ENCODE measurements at regions not wholly inside any gene's neighbourhood (a gene's known extent, or its start where the extent isn't known, plus 50 kb on each side); places are given as distances from the start of the nearest gene placed in this dataset.

GRCh38 chr17:5714993-5715392 lies 130.7 kb upstream of the NLRP1 start:
- no TSS peak for BruUV-seq (replicated peaks)
- H2AFZ ChIP-seq, result no peak overlapping the region
- no peak overlapping the region for H3K4me3 ChIP-seq
- POLR2A ChIA-PET (ENCODE audit: unreplicated experiment), result no interaction called here
- no peaks in the 10 kb centered on the region for H3F3A ChIP-seq (ENCODE audit: insufficient read depth, low read depth)
- no peak for DNase-seq
- H3K4me2 ChIP-seq, result no peak overlapping the region
- no peaks in the 10 kb centered on the region for H3K9me2 ChIP-seq (ENCODE audit: insufficient read depth)
- H4K20me1 ChIP-seq (ENCODE audit: insufficient read depth), result no peaks in the 10 kb centered on the region
- H3K4me1 ChIP-seq (replicated peaks; ENCODE audit: insufficient read depth), result 0 out of 2 replicates have a peak, but pooled peaks cover 11% of the 10 kb centered on the region
- CTCF ChIA-PET, result no interaction called here
- H3K9me3 ChIP-seq (ENCODE audit: insufficient read depth, low read depth), result peaks cover 4% of the 10 kb centered on the region; the same call in 1 of the 2 replicates
- no peaks in the 10 kb centered on the region for H3K79me2 ChIP-seq (ENCODE audit: low read depth)
- no peak overlapping the region for H3K27ac ChIP-seq
- H3K27me3 ChIP-seq (ENCODE audit: insufficient read depth, low read depth), result peaks cover 71% of the 10 kb centered on the region
- intact Hi-C loops (cut with micrococcal nuclease; ENCODE audit: unreplicated experiment), result no loop called here
- no peaks in the 10 kb centered on the region for H3K36me3 ChIP-seq (ENCODE audit: low read depth)
- no peak for TF ChIP-seq CTCF (conservative IDR thresholded peaks at IDR 0.05)
- TF ChIP-seq EZH2 (IDR thresholded peaks at IDR 0.05; ENCODE audit: low read depth), result no peak

- H3K79me2 ChIP-seq (ENCODE audit: low read depth), result no peaks in the 10 kb centered on the region
- no peaks in the 10 kb centered on the region for H3F3A ChIP-seq (ENCODE audit: insufficient read depth, low read depth)
- H3K9me2 ChIP-seq (ENCODE audit: insufficient read depth), result no peaks in the 10 kb centered on the region
- no peak overlapping the region for H3K4me2 ChIP-seq
- intact Hi-C loops (cut with micrococcal nuclease; ENCODE audit: unreplicated experiment), result no loop called here
- no peak overlapping the region for H3K27ac ChIP-seq
- ChIA-PET CTCF (no interaction called here), POLR2A (ENCODE audit: unreplicated experiment) (no interaction called here)
- TF ChIP-seq EZH2 (IDR thresholded peaks at IDR 0.05; ENCODE audit: low read depth), result no peak
- TF ChIP-seq CTCF (conservative IDR thresholded peaks at IDR 0.05), result no peak
- H3K4me1 ChIP-seq (replicated peaks; ENCODE audit: insufficient read depth), result 0 out of 2 replicates have a peak, but pooled peaks cover 11% of the 10 kb centered on the region
- no peak overlapping the region for H2AFZ ChIP-seq
- H3K9me3 ChIP-seq (ENCODE audit: insufficient read depth, low read depth), result peaks cover 4% of the 10 kb centered on the region; the same call in 1 of the 2 replicates
- H3K27me3 ChIP-seq (ENCODE audit: insufficient read depth, low read depth), result peaks cover 66% of the 10 kb centered on the region
- no peaks in the 10 kb centered on the region for H4K20me1 ChIP-seq (ENCODE audit: insufficient read depth)
- no peak for DNase-seq
- no TSS peak for BruUV-seq (replicated peaks)
- H3K4me3 ChIP-seq, result no peak overlapping the region
- no peaks in the 10 kb centered on the region for H3K36me3 ChIP-seq (ENCODE audit: low read depth)
These were observed 131.2 kb upstream of the NLRP1 start for GRCh38 chr17:5715478-5715877.

GRCh38 chr17:5718726-5719125 lies 134.4 kb upstream of the NLRP1 start:
- H3K79me2 ChIP-seq (ENCODE audit: low read depth), result no peaks in the 10 kb centered on the region
- no peaks in the 10 kb centered on the region for H4K20me1 ChIP-seq (ENCODE audit: insufficient read depth)
- no peak overlapping the region for H2AFZ ChIP-seq
- no peaks in the 10 kb centered on the region for H3K36me3 ChIP-seq (ENCODE audit: low read depth)
- ChIA-PET CTCF (no interaction called here), POLR2A (ENCODE audit: unreplicated experiment) (no interaction called here)
- no peaks in the 10 kb centered on the region for H3F3A ChIP-seq (ENCODE audit: insufficient read depth, low read depth)
- no peak overlapping the region for H3K4me3 ChIP-seq
- no TSS peak for BruUV-seq (replicated peaks)
- H3K4me2 ChIP-seq, result no peak overlapping the region
- no peaks in the 10 kb centered on the region for H3K9me2 ChIP-seq (ENCODE audit: insufficient read depth)
- peaks cover 43% of the 10 kb centered on the region for H3K27me3 ChIP-seq (ENCODE audit: insufficient read depth, low read depth)
- H3K4me1 ChIP-seq (replicated peaks; ENCODE audit: insufficient read depth), result 0 out of 2 replicates have a peak, but pooled peaks cover 11% of the 10 kb centered on the region
- no peak overlapping the region for H3K27ac ChIP-seq
- peaks cover 4% of the 10 kb centered on the region; the same call in 1 of the 2 replicates for H3K9me3 ChIP-seq (ENCODE audit: insufficient read depth, low read depth)
- intact Hi-C loops (cut with micrococcal nuclease; ENCODE audit: unreplicated experiment), result no loop called here
- DNase-seq, result no peak
- no peak for TF ChIP-seq EZH2 (IDR thresholded peaks at IDR 0.05; ENCODE audit: low read depth)
- no peak for TF ChIP-seq CTCF (conservative IDR thresholded peaks at IDR 0.05)
